HG03571 (cell line): ENCODE measurements at regions not wholly inside any gene's neighbourhood (a gene's known extent, or its start where the extent isn't known, plus 50 kb on each side); places are given as distances from the start of the nearest gene placed in this dataset.
A peak's percentile ranks its signal among the peaks of the same experiment; 100 is the strongest.
"Not testable (repeated sequence)": the region's sequence is repeated elsewhere in the genome, so short reads cannot be mapped to it uniquely, and the experiment has no call there.

Experiments used
- ATAC-seq: cut with Tn5 transposase; IDR thresholded peaks from one replicate; pipeline ENCODE4 v1.9.1; 2021; ENCODE audit not compliant: unreplicated experiment

DNA sequence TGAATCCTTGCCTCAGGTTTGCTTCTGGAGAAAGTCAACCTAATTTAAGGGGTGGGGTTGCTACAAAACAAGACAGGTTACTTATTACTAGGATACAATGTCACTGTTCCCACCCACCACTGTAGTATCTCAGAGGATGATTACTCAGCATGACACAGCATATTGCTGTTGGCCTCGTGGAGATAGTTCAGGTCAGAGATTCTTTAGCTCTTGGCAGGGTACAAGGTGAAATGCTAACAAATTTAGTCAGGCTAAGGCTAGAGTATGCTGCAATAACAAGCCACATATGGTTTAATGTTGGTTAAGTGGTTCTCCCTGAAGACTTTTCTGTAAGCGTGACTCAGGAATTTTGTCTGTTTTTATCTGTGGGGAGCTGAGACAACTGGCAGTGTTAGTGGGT lies 161.8 kb downstream of the EDEM1 start:
- ATAC-seq, result no peak

DNA sequence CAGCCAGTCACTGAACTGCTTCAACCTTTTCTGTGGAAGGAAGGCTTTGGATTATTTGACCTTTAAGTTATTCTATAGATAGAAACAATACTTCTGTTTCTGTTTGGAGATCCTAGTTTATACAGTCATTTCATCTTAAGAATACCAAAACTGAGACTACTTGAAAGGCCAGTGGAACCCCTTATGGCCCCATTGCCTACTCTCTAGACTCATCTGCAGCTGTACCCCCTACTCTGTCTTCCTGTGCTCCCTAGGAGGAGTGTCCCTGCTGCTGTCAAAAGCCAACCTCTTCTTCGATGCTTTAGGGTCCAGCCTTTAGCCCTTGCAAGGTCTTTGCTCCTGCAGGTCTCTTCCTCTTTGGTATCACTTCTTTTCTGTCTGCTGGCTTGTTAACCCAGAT lies 169.6 kb downstream of the EDEM1 start:
- ATAC-seq, result no peak

DNA sequence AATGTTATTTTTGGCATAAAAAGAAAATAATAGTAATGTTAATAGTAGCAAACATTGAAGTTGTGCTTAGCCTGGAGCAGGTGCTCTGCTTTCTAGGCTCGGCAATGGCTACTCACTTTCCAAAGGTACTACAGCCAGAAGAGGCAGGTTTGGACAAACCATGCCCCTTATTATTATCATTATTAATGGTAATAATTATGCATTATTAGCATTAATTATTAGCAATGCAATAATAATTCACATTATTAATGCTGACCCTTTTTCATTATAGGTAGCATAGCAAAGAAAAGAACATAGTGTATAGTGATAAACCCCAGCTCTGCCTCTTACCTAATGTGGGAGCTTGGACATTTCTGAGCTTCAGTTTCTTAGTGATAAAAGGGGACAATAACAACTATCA lies 171.4 kb downstream of the EDEM1 start:
- ATAC-seq, result no peak

DNA sequence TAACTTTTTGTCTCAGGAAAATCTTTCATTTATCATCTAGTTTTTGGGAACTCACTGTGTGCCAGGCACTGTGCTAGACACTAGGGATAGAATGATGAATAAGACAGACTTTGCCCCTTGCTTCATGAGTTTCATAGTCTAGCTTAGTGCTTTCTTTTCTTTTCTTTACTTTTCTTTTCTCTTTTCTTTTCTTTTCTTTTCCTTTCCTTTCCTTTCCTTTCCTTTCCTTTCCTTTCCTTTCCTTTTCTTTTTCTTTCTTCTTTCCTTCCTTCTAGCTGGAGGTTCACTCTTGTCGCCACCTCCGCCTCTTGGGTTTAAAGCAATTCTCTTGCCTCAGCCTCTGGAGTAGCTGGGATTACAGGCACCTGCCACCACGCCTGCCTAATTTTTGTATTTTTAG lies 172.9 kb downstream of the EDEM1 start:
- ATAC-seq, result no peak

DNA sequence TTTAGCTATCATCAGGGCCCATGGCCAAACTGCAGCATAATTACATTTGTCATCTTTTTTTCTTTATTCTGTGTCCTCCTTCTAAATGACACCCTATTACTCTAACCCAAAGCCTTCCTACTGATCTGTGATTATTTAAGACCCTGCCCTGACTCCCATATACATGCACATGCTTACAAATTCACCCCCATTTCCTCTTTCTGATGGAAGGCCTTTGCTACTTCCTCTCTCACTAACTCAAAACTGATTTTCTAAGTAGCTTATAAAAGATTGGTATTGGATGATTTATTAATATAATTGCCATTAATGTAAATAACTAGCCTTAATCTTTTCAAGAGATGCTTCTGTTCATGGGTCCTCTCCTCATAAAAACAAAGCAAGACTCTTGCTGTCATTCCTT lies 179.2 kb downstream of the EDEM1 start:
- no peak for ATAC-seq

DNA sequence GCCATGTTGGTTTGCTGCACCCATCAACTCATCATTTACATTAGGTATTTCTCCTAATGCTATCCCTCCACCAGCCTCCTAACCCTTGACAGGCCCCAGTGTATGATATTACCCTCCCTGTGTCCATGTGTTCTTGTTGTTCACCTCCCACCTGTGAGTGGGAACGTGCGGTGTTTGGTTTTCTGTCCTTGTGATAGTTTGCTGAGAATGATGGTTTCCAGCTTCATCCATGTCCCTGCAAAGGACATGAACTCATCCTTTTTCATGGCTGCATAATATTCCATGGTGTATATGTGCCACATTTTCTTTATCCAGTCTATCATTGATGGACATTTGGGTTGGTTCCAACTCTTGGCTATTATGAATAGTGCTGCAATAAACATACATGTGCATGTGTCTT lies 184.0 kb downstream of the EDEM1 start:
- not testable (repeated sequence) for ATAC-seq

DNA sequence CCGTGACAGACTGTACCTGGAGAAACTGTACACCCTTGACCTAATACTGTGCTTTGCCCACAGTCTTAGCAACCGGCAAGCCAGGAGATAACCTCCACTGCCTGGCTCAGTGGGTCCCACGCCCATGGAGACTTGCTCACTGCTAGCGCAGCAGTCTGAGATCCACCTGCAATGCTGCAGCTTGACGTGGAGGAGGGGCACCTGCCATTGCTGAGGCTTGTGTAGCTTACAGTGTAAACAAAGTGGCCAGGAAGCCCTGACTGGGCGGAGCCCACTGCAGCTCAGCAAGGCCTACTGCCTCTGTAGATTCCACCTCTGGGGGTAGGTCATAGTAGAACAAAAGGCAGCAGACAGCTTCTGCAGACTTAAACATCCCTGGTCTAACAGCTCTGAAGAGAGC lies 189.3 kb downstream of the EDEM1 start:
- no peak for ATAC-seq

DNA sequence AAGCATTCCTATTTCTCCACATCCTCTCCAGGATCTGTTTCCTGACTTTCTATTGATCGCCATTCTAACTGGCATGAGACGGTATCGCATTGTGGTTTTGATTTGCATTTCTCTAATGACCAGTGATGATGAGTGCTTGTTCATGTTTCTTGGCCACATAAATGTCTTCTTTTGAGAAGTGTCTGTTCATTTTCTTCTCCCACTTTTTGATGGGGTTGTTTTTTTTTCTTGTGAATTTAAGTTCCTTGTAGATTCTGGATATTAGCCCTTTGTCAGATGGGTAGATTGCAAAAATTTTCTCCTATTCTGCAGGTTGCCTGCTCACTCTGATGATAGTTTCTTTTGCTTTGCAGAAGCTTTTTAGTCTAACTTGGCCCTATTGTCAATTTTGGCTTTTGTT lies 191.8 kb downstream of the EDEM1 start:
- not testable (repeated sequence) for ATAC-seq

DNA sequence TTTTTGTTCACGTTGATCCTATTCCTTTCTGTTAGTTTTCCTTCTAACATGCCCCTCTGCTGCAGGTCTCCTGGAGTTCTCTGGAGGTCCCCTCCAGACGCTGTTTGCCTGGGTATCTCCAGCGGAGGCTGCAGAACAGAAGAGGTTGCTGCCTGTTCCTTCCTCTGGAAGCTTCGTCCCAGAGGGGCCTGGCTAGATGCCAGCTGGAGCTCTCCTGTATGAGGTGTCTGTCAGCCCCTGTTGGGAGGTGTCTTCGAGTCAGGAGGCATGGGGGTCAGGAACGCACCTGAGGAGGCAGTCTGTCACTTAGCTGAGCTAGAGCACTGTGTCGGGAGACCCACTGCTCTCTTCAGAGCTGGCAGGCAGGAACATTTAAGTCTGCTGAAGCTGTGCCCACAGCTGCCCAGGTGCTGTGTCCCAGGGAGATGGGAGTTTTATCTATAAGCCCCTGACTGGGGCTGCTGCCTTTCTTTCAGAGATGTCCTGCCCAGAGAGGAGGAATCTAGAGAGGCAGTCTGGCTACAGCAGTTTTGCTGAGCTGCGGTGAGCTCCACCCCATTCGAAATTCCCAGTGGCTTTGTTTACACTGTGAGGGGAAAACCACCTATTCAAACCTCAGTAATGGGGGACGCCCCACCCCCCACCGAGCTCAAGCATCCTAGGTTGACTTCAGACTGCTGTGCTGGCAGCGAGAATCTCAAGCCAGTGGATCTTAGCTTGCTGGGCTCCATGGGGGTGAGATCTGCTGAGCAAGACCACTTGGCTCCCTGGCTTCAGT lies 196.2 kb downstream of the EDEM1 start:
- not testable (repeated sequence) for ATAC-seq

DNA sequence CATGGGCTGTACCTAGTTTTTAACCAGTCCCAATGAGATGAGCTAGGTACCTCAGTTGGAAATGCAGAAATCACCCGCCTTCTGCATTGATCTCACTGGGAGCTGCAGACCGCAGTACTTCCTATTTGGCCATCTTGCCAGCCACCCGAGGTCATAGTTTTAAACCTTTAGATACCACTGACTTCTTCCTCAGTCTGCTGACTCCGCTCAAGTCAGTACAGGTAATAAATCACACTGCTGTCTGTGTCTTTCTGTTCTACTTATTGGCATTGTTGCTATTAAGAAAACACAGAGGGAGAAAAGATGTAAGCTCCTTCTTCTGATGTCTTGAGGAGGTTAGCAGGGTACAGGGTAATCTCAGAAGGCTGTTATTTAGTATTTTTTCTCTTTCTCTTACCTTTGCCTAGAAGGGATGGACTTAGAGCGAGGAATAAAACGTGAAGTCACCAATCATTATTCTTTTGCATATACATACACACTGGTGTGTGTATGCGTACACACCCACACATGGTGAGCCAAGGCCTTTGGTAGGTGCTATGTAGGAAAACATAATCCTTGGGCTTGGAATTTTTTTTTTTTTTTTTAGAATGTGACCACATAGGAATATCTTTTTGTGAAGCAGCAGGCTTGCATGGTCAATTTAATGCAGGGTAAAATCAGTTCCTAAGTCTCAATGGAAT lies 197.2 kb downstream of the EDEM1 start:
- no peak for ATAC-seq

DNA sequence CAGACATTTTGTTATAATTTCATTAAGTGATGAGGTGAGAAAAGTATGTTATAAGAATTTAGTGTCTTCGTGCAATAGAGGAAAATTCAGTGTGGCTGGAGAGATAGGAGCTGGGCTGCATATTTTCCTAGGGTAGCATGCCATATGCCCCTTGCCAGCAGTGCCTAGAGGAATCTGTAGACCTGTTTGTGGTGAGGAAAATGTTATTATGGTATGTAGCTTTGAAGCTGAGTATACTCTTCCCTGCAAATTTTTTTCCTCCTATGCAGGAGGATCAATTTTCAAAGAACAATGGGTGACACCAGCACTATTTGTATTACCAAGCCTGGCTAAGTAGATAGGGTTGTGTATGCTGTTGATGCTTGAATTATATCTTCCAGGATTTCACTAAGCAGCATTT lies 200.6 kb downstream of the EDEM1 start:
- no peak for ATAC-seq

DNA sequence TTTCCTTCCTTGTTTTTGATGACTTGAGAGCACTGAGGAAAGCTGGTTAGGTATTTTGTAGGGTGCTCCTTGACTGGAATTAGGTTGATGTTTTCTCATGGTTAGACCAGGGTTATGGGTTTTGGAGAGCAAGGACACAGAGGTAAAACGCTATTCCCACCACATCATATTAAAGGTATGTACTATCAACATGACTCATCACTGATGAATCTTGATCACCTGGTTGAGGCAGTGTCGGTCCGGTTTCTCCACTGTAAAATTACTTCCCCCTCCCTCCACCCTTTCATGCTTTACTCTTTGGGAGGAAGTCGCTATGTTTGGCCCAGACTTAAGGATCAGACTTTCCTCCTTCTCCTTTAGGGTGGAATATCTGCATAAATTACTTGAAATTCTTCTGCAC lies 201.6 kb downstream of the EDEM1 start:
- no peak for ATAC-seq

DNA sequence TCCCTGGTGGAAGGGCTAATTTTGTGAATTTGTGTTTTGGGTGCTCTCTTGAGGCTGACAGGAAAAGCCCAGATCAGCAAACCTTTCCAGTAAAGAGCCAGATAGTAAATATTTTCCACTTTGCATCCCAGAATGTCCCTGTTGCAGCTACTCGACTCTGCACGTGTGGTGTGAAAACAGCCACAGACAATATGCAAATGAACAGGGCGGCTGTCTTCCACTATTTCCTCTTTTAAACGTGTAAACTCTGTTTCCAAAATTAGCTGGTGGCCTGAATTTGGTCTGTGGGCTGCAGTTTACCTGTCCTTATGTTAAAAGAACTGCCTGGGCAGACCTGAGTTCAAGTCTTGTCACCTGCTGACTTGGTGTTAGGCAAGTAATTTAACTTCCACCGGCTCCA lies 202.7 kb downstream of the EDEM1 start:
- ATAC-seq, result no peak

DNA sequence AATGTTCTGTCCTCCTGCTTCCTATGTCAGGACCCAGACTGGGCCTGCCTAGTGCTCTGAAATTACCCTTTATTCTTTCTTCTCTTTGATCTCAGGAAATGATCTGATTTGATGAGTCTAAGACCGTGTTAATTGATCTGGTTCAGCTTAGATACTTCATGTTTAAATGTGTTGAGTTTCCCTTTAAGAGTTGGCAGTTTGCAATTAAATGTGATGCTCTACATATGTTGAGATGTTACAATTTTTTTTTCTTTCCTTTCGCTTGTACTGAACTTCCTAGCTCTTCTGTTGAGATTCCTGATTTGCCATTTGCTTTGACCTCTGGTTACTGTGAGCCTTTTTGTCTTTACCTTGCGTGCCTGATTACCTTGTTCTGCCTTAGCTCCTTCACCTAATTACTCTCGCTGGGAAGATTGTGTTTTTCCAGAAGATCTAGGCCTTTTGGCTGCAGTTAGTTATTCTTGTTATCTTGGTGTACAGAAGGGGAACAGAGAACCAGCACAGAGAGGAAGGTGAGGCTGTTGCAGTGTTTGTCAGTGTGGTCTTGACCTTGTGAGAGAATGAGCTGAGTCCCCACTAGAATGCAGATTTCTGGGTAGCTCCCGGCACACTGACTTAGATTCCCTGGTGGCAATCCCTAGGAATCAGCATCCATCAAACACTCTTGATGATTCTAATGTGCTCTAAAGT lies 203.6 kb downstream of the EDEM1 start:
- ATAC-seq, result no peak

DNA sequence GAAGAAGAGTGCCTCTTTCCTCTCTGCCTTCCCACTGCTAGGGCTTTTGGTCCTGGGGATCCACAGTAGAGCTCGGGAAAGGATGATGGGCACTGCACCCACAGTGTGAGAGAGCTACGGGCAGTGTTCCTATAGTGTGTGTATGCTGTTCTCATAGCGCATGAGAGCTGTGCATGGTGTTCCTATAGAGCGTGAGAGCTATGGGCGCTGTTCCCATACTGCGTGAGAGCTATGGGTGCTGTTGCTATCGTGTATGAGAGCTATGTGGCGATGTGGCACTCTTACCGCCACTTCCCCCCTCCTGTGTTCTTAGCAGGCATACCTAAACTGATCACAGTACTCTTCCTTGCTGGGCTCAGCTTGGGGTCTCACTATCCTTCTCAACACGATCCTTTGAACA lies 213.5 kb downstream of the EDEM1 start:
- ATAC-seq, result no peak

DNA sequence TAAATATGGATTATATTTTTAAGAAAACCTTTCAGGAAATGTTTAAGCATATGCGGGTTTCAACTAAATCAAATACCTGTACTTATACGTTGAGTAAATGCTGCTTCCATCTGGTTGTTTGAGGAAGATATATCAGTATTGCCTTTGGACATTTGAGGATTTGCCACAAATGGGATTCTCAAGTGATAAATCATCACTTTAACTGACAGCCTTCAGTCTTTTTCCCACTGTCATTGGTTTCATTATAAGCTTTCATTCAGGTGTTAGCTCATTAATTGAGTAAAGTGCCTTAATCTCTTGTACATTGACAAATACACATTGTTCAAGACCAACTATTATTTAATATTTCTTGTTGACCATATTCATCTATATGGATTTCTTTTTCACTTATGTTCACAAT lies 217.2 kb downstream of the EDEM1 start:
- ATAC-seq, result no peak

DNA sequence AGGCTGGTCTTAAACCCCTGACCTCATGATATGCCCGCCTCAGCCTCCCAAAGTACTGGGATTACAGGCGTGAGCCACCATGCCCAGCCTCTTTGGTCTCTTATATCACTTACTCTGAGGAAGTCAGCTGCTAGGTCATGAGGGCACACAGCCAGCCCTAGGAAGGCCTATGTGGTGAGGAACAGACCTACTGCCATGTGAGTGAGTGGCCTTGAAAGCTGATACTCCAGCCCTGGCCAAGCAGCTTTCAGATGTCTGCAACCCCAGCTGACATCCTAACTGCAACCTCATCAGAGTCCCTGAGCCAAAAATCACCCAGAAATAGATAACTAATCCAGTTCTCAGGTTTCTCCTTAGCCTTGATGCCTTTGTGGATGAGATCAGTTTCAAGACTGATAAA lies 224.3 kb downstream of the EDEM1 start:
- no peak for ATAC-seq

DNA sequence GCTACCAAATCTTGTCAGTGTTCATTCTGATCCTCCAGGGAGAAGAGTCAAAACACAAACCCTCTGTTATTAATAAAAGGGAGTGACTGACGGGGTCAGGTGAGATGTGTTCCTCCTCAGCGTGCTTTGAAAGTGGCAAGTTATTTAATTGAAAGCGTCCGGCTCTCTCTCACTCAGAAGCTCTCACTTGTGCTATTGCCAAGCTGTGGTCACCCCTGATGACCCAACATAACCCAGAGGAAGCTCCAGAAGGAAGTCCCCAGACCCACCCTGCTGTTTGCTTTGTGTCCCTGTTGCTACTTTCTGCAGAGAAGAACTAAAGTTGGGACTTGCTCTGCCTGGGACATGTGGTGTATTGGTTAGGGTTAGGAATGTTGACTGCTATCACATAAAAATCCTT lies 235.6 kb downstream of the EDEM1 start:
- ATAC-seq, result no peak

DNA sequence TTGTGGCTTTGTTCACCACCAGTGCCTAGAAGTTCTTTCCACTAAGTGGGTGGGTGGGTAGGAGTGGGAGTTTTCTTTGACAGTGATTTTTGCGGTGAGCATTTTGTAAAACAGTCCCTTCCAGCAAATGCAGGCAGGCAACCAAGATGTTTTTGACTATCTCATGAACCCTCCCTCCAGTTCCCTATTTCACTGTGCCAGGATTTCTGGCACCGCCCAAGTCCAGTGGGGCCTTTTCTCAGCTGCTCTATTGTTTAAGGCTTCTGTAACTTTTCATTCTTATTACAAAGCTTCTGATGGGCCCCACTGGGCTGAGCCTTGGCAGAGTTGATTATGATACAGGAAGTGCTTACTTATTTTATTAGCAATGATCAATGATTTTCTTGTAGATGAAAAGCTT lies 236.0 kb downstream of the EDEM1 start:
- ATAC-seq, result no peak

DNA sequence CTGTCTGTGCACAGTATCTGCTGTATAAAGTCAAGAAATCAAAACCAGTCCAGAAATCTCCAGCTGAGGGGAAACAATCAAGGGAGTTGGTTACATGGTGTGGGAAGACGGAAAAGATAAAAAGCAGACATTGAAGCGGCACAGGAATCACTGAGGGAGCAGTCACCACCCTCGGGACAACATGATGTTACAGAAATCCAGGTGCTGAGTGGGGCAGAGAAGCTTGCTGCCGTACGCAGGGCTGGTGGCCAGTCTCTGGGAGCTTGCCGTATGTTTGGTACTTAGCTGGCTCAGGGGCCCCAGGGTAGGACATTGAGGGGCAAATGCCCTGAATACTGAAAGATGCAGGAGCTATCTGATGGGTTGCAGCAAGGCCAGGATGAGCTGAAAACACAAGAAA lies 237.9 kb downstream of the EDEM1 start:
- no peak for ATAC-seq

DNA sequence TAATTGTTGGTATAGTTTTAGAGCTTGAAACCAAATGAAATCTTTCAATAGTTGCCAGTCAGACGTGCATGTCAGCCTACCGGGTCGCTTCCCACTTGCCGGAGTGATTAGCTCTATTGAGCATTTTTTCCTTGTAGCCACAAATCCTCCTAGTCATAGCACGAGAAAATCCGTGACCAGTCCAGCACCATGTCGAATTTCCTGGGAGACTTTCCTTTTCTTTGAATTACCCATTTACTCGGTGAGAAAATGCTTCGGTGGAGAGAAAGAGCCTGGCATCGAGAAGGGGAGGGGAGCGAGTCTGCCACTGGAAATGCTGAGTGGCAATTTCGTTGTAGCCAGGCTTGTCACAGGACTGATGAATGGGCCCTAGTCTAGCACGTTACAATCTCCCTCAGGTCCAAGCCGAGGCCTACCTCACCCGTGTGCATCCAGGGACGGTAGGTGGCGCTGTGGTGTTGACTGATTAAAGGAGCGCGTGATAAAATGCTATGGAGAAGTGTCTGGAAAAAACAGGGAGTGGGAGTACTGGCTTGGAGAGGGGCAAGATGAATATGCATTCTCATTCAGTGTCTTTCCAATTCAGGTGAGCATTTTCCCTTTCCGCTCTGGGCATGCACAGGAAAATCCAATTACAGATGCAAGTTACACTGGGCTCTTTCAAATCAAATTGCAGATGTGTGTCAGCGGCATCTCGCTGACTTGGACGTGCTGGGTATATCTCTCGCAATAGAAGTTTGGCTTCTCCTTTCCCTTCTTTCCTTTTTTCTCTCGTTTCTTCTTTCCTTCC lies 238.8 kb downstream of the EDEM1 start:
- peak; percentile 41 for ATAC-seq
